Neural progenitor cell (in vitro differentiated cells): ENCODE measurements at regions not wholly inside any gene's neighbourhood (a gene's known extent, or its start where the extent isn't known, plus 50 kb on each side); places are given as distances from the start of the nearest gene placed in this dataset.
A peak's percentile ranks its signal among the peaks of the same experiment; 100 is the strongest.

Experiments used
- DNase-seq: peaks from one replicate; pipeline ENCODE4 v3.0.0-alpha.2; 2016; ENCODE audit warnings: low spot score
- H2AFZ ChIP-seq: fragments of 200-600 bp; sonication (generic); replicated peaks from 2 replicates; pipeline ENCODE4 v1.6.1; 2016; ENCODE audit warnings: antibody characterized with exemption
- H3F3A ChIP-seq: fragments of 200-600 bp; sonication (generic); 2 replicates; pipeline ENCODE4 v1.6.1; 2016; ENCODE audit warnings: antibody characterized with exemption, low read depth
- H3K27ac ChIP-seq: fragments of 200-600 bp; sonication (generic); 2 replicates; pipeline ENCODE4 v1.5.1; 2016; ENCODE audit warnings: mild to moderate bottlenecking
- H3K27me3 ChIP-seq: fragments of 200-600 bp; sonication (generic); 2 replicates; pipeline ENCODE4 v1.6.1; 2016; ENCODE audit warnings: mild to moderate bottlenecking, moderate library complexity
- H3K36me3 ChIP-seq: fragments of 200-600 bp; sonication (generic); 2 replicates; pipeline ENCODE4 v1.5.1; 2016
- H3K4me1 ChIP-seq: fragments of 200-600 bp; sonication (generic); 2 replicates; pipeline ENCODE4 v1.6.1; 2016; ENCODE audit warnings: mixed run types
- H3K4me2 ChIP-seq: fragments of 200-600 bp; sonication (generic); 2 replicates; pipeline ENCODE4 v1.6.1; 2016
- H3K4me3 ChIP-seq: fragments of 200-600 bp; sonication (generic); 2 replicates; pipeline ENCODE4 v1.5.1; 2016
- H3K79me2 ChIP-seq: fragments of 200-600 bp; sonication (generic); 2 replicates; pipeline ENCODE4 v1.6.1; 2016; ENCODE audit warnings: low read depth
- H3K9ac ChIP-seq: fragments of 200-600 bp; sonication (generic); 2 replicates; pipeline ENCODE4 v1.6.1; 2016
- H3K9me3 ChIP-seq: fragments of 200-600 bp; sonication (generic); 2 replicates; pipeline ENCODE4 v1.5.1; 2016; ENCODE audit warnings: low read depth
- H4K20me1 ChIP-seq: fragments of 200-600 bp; sonication (generic); 2 replicates; pipeline ENCODE4 v1.6.1; 2016; ENCODE audit warnings: low read depth
- H3K27ac Mint-ChIP-seq: 3 replicates; pipeline ENCODE4 v1.8.0; 2021; ENCODE audit warnings: mixed read lengths
- H3K27me3 Mint-ChIP-seq: 2 replicates; pipeline ENCODE4 v1.8.0; 2022; ENCODE audit warnings: low read depth, mild to moderate bottlenecking, inconsistent platforms, moderate library complexity, mixed read lengths; ENCODE audit not compliant: insufficient read depth
- H3K36me3 Mint-ChIP-seq: 3 replicates; pipeline ENCODE4 v1.8.0; 2021; ENCODE audit warnings: mixed read lengths
- H3K4me1 Mint-ChIP-seq: 3 replicates; pipeline ENCODE4 v1.8.0; 2021; ENCODE audit warnings: mixed read lengths
- H3K4me3 Mint-ChIP-seq: 3 replicates; pipeline ENCODE4 v1.8.0; 2021; ENCODE audit warnings: mild to moderate bottlenecking, moderate library complexity, mixed read lengths
- H3K9me3 Mint-ChIP-seq: 3 replicates; pipeline ENCODE4 v1.8.0; 2020; ENCODE audit warnings: mixed read lengths
- CTCF ChIP-seq: fragments of 200-600 bp; sonication (generic); IDR thresholded peaks from 2 replicates; pipeline ENCODE4 v1.5.1; 2017; ENCODE audit warnings: antibody characterized with exemption, mild to moderate bottlenecking
- EZH2 ChIP-seq: fragments of 200-600 bp; sonication (generic); IDR thresholded peaks from 2 replicates; pipeline ENCODE4 v1.6.1; 2017; ENCODE audit warnings: antibody characterized with exemption, mild to moderate bottlenecking, moderate library complexity
- EZH2phosphoT487 ChIP-seq: fragments of 200-600 bp; sonication (generic); IDR thresholded peaks from 2 replicates; pipeline ENCODE4 v1.6.1; 2017; ENCODE audit warnings: antibody characterized with exemption

GRCh38 chr19:29013325-29013724, 199.6 kb downstream of the UQCRFS1 start:
- DNase-seq: peak; percentile 54
- Histone ChIP-seq H4K20me1 (no peaks in the 10 kb centered on the region), H3K4me1 (peaks cover 11% of the 10 kb centered on the region), H3K27ac (peak overlapping the region; percentile 15), H3K9me3 (no peaks in the 10 kb centered on the region), H3K4me3 (no peak overlapping the region), H3K79me2 (no peaks in the 10 kb centered on the region), H3F3A (peaks cover 19% of the 10 kb centered on the region), H3K36me3 (no peaks in the 10 kb centered on the region), H3K27me3 (peaks cover 10% of the 10 kb centered on the region), H3K4me2 (peak overlapping the region; percentile 40), H2AFZ (no peak overlapping the region), H3K9ac (no peak overlapping the region)
- H3K4me1 Mint-ChIP-seq: peaks cover 20% of the 10 kb centered on the region
- TF ChIP-seq EZH2: no peak
- no peak for TF ChIP-seq EZH2phosphoT487
- TF ChIP-seq CTCF: peak; percentile 22
- H3K36me3 Mint-ChIP-seq: no peaks in the 10 kb centered on the region
- peak overlapping the region; percentile 40 for H3K4me3 Mint-ChIP-seq
- no peak overlapping the region for H3K27ac Mint-ChIP-seq
- peaks cover 46% of the 10 kb centered on the region for H3K27me3 Mint-ChIP-seq
- H3K9me3 Mint-ChIP-seq: peaks cover 4% of the 10 kb centered on the region

- H3K27me3 Mint-ChIP-seq: peaks cover 47% of the 10 kb centered on the region
- TF ChIP-seq CTCF: no peak
- TF ChIP-seq EZH2: no peak
- no peak for TF ChIP-seq EZH2phosphoT487
Measured at GRCh38 chr19:29012457-29012856, 200.5 kb downstream of the UQCRFS1 start.

GRCh38 chr19:29010276-29010675, 202.7 kb downstream of the UQCRFS1 start:
- TF ChIP-seq EZH2phosphoT487: no peak
- TF ChIP-seq CTCF: no peak
- no peak for TF ChIP-seq EZH2
- H3K27ac ChIP-seq: no peak overlapping the region
- H3K36me3 Mint-ChIP-seq: no peaks in the 10 kb centered on the region
- H3K4me2 ChIP-seq: no peak overlapping the region
- no peaks in the 10 kb centered on the region for H3K9me3 ChIP-seq
- H3F3A ChIP-seq: peaks cover 23% of the 10 kb centered on the region
- no peak overlapping the region for H2AFZ ChIP-seq
- H3K4me3 Mint-ChIP-seq: peak overlapping the region; percentile 0
- peaks cover 22% of the 10 kb centered on the region for H3K4me1 Mint-ChIP-seq
- H3K27me3 ChIP-seq: no peaks in the 10 kb centered on the region
- H3K27me3 Mint-ChIP-seq: peaks cover 40% of the 10 kb centered on the region
- peaks cover 16% of the 10 kb centered on the region for H3K4me1 ChIP-seq
- no peak for DNase-seq
- H3K36me3 ChIP-seq: no peaks in the 10 kb centered on the region
- H4K20me1 ChIP-seq: no peaks in the 10 kb centered on the region
- H3K9ac ChIP-seq: no peak overlapping the region
- no peak overlapping the region for H3K4me3 ChIP-seq
- H3K27ac Mint-ChIP-seq: no peak overlapping the region
- H3K79me2 ChIP-seq: no peaks in the 10 kb centered on the region
- peaks cover 4% of the 10 kb centered on the region for H3K9me3 Mint-ChIP-seq

More at GRCh38 chr19:29012457-29012856, 200.5 kb downstream of the UQCRFS1 start:
- H3K9ac ChIP-seq: no peak overlapping the region
- peaks cover 19% of the 10 kb centered on the region for H3F3A ChIP-seq
- Mint-ChIP-seq H3K27ac (no peak overlapping the region), H3K4me3 (peak overlapping the region; percentile 24), H3K36me3 (no peaks in the 10 kb centered on the region), H3K4me1 (peaks cover 20% of the 10 kb centered on the region), H3K9me3 (peaks cover 4% of the 10 kb centered on the region)
- H2AFZ ChIP-seq: no peak overlapping the region
- peak overlapping the region; percentile 15 for H3K27ac ChIP-seq
- H3K27me3 ChIP-seq: peaks cover 10% of the 10 kb centered on the region
- no peaks in the 10 kb centered on the region for H3K9me3 ChIP-seq
- H3K4me2 ChIP-seq: peak overlapping the region; percentile 40
- peaks cover 11% of the 10 kb centered on the region for H3K4me1 ChIP-seq
- no peaks in the 10 kb centered on the region for H3K36me3 ChIP-seq
- peak; percentile 44 for DNase-seq
- H3K79me2 ChIP-seq: no peaks in the 10 kb centered on the region
- H4K20me1 ChIP-seq: no peaks in the 10 kb centered on the region
- H3K4me3 ChIP-seq: no peak overlapping the region
